ENCODE measurements at regions not wholly inside any gene's neighbourhood (a gene's known extent, or its start where the extent isn't known, plus 50 kb on each side); places are given as distances from the start of the nearest gene placed in this dataset.

- no peak overlapping the region for H4K91ac ChIP-seq (ENCODE audit: insufficient read depth, low read depth, low read length)
- no peaks in the 10 kb centered on the region for H3K79me1 ChIP-seq (ENCODE audit: low read depth in 1 of 2, low read length in 2 of 2)
- no peak overlapping the region for H2AK5ac ChIP-seq (ENCODE audit: low read depth, low read length)
- no peak overlapping the region for H3K4ac ChIP-seq (ENCODE audit: low read depth, low read length)
- no peak overlapping the region for H2AFZ ChIP-seq (replicated peaks; ENCODE audit: low read length, poor library complexity)
- H3K14ac ChIP-seq (replicated peaks; ENCODE audit: low read depth, low read length), result no peak overlapping the region
- no peaks in the 10 kb centered on the region for H3K9me1 ChIP-seq (ENCODE audit: insufficient read depth, low read length)
- H3K9me3 ChIP-seq (ENCODE audit: control insufficient read depth, insufficient read depth, low read length), result no peaks in the 10 kb centered on the region
- no peak overlapping the region for H4K5ac ChIP-seq (ENCODE audit: low read depth, low read length)
- in situ Hi-C loops (cut with MboI; ENCODE audit: low sequenced_read_pairs), result no loop called here
- H2BK120ac ChIP-seq (ENCODE audit: low read depth, low read length), result no peak overlapping the region
- no peak overlapping the region for H3K4me3 ChIP-seq (ENCODE audit: insufficient read depth, low read depth, low read length)
- TF ChIP-seq RAD21 (IDR thresholded peaks at IDR 0.05; ENCODE audit: low read length), result no peak
- TF ChIP-seq ELK1 (IDR thresholded peaks at IDR 0.05; ENCODE audit: borderline replicate concordance, low read depth, low read length), result no peak
- TF ChIP-seq BHLHE40 (IDR thresholded peaks at IDR 0.05; ENCODE audit: low read depth, low read length), result no peak
- TF ChIP-seq MAFK (IDR thresholded peaks at IDR 0.05; ENCODE audit: low read depth, low read length), result no peak
- no peak for TF ChIP-seq POLR2A (IDR thresholded peaks at IDR 0.05; ENCODE audit: low read depth, low read length)
- TF ChIP-seq SMC3 (IDR thresholded peaks at IDR 0.05; ENCODE audit: low read depth, low read length), result no peak
- TF ChIP-seq MXI1 (IDR thresholded peaks at IDR 0.05; ENCODE audit: borderline replicate concordance, low read depth, low read length), result no peak
- no peak for TF ChIP-seq CHD1 (IDR thresholded peaks at IDR 0.05; ENCODE audit: low read depth, low read length)
- TF ChIP-seq, protein P1, sequence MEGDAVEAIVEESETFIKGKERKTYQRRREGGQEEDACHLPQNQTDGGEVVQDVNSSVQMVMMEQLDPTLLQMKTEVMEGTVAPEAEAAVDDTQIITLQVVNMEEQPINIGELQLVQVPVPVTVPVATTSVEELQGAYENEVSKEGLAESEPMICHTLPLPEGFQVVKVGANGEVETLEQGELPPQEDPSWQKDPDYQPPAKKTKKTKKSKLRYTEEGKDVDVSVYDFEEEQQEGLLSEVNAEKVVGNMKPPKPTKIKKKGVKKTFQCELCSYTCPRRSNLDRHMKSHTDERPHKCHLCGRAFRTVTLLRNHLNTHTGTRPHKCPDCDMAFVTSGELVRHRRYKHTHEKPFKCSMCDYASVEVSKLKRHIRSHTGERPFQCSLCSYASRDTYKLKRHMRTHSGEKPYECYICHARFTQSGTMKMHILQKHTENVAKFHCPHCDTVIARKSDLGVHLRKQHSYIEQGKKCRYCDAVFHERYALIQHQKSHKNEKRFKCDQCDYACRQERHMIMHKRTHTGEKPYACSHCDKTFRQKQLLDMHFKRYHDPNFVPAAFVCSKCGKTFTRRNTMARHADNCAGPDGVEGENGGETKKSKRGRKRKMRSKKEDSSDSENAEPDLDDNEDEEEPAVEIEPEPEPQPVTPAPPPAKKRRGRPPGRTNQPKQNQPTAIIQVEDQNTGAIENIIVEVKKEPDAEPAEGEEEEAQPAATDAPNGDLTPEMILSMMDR (conservative IDR thresholded peaks at IDR 0.05; ENCODE audit: low read depth, low read length), result no peak
- TF ChIP-seq NFE2L2 (IDR thresholded peaks at IDR 0.05; ENCODE audit: low read depth, low read length), result no peak
- no peak for TF ChIP-seq RCOR1 (IDR thresholded peaks at IDR 0.05; ENCODE audit: insufficient replicate concordance, low read length)
- TF ChIP-seq, protein P2, sequence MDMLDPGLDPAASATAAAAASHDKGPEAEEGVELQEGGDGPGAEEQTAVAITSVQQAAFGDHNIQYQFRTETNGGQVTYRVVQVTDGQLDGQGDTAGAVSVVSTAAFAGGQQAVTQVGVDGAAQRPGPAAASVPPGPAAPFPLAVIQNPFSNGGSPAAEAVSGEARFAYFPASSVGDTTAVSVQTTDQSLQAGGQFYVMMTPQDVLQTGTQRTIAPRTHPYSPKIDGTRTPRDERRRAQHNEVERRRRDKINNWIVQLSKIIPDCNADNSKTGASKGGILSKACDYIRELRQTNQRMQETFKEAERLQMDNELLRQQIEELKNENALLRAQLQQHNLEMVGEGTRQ (IDR thresholded peaks at IDR 0.05; ENCODE audit: low read depth, low read length), result no peak
- TF ChIP-seq FOS (IDR thresholded peaks at IDR 0.05; ENCODE audit: low read depth, low read length), result no peak
- no peak for TF ChIP-seq MAZ (IDR thresholded peaks at IDR 0.05; ENCODE audit: borderline replicate concordance, low read depth, low read length)
- TF ChIP-seq CEBPB (IDR thresholded peaks at IDR 0.05; ENCODE audit: low read depth, low read length), result no peak
- TF ChIP-seq RFX5 (IDR thresholded peaks at IDR 0.05; ENCODE audit: low read depth, low read length), result no peak
- no peaks in the 10 kb centered on the region for H3K27me3 ChIP-seq (ENCODE audit: control insufficient read depth, insufficient read depth, low read length)
- H3K4me2 ChIP-seq (ENCODE audit: low read depth, low read length), result no peak overlapping the region
- H2BK5ac ChIP-seq (ENCODE audit: low read depth, low read length, poor library complexity, severe bottlenecking), result no peak overlapping the region
- H3K56ac ChIP-seq (ENCODE audit: extremely low read depth, insufficient read depth, low read length), result no peak overlapping the region
- no peaks in the 10 kb centered on the region for H3K4me1 ChIP-seq (ENCODE audit: control insufficient read depth, insufficient read depth, low read length)
- no peak overlapping the region for H3K9ac ChIP-seq (ENCODE audit: low read depth, low read length)
- H4K20me1 ChIP-seq (ENCODE audit: insufficient read depth, low read length), result no peaks in the 10 kb centered on the region
- dilution Hi-C loops (cut with HindIII; ENCODE audit: low sequenced_read_pairs, unreplicated experiment), result no loop called here
- H4K8ac ChIP-seq (ENCODE audit: low read depth in 2 of 2, low read length in 2 of 2), result no peak overlapping the region
- no TSS peak for BruUV-seq (replicated peaks)
- CTCF ChIA-PET, result no interaction called here
- H2AK9ac ChIP-seq (replicated peaks; ENCODE audit: low read depth, low read length, poor library complexity), result no peak overlapping the region
- H2BK15ac ChIP-seq (ENCODE audit: low read depth, low read length), result no peak overlapping the region
- no peak overlapping the region for H3K27ac ChIP-seq (ENCODE audit: insufficient read depth, low read length)
- DNase-seq, result no peak
- H3K18ac ChIP-seq (ENCODE audit: low read depth, low read length), result no peak overlapping the region
- H3K36me3 ChIP-seq (ENCODE audit: control insufficient read depth, insufficient read depth, low read length), result no peaks in the 10 kb centered on the region
- intact Hi-C loops (cut with micrococcal nuclease), result no loop called here
- 71% methylated on average over 2 of the region's 4 CpGs; no CpG with 5 or more reads in 1 of the 2 experiments for WGBS, 2 experiments (ENCODE audit: extremely low coverage in 2 of 2, insufficient read length in 1 of 2)
- H3K23ac ChIP-seq (ENCODE audit: low read depth, low read length), result no peak overlapping the region
- POLR2A ChIA-PET (ENCODE audit: unreplicated experiment), result no interaction called here
- H2BK20ac ChIP-seq (ENCODE audit: low read depth, low read length), result no peak overlapping the region
- ATAC-seq (ENCODE audit: low read depth), result no peak
Observed at GRCh38 chr6:84871925-84872324, 107.5 kb upstream of the TBX18 start.

Measured in IMR-90 (cell line).